ENCODE measurements at regions not wholly inside any gene's neighbourhood (a gene's known extent, or its start where the extent isn't known, plus 50 kb on each side); places are given as distances from the start of the nearest gene placed in this dataset.
"Not testable (repeated sequence)": the region's sequence is repeated elsewhere in the genome, so short reads cannot be mapped to it uniquely, and the experiment has no call there.

DNA sequence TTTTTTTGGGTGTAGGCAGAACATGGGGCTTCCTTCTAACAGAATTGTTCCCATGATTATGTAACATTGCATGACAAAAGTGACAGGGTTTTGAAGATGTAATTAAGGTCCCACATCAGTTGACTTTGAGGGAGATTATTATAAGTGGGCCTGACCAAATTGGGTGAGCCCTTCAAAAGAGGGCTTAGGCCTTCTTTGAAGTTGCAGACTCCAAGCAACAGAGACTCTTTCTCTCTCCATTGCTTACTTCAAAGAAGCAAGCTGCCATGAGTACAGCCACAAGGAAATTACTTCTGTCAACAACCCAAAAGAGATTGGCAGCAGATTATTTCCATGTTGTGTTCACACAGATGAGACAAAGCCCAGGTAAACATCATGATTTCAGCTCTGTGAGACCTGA is 348.2 kb downstream of the PDCD6IP start:
- Mint-ChIP-seq H3K4me3 (no peak overlapping the region), H3K9me3 (peaks cover 5% of the 10 kb centered on the region), H3K27ac (no peak overlapping the region), H3K36me3 (no peaks in the 10 kb centered on the region), H3K27me3 (peaks cover 6% of the 10 kb centered on the region), H3K4me1 (no peaks in the 10 kb centered on the region)

DNA sequence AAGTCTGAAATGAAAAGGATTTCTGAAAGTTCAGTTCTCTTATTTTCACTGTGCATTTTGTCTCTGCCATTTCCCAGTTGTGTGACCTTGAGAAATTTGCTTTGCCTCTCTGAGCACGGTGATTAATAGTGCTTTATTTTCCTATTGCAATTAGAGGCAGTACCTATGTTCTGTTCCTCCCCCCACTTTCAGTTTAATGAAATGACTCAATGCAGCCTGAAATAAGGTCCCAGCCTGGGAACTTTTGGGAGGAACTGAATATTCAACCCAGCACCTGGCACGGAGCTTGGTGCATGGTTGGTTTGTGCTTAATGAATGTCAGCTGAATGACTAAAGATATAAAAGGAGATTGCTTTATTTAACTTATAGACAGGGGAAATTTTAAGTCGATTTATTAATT is 352.6 kb downstream of the PDCD6IP start:
- H3K9me3 Mint-ChIP-seq, result peaks cover 5% of the 10 kb centered on the region
- H3K4me1 Mint-ChIP-seq, result no peaks in the 10 kb centered on the region
- no peaks in the 10 kb centered on the region for H3K36me3 Mint-ChIP-seq
- no peak overlapping the region for H3K4me3 Mint-ChIP-seq
- no peak overlapping the region for H3K27ac Mint-ChIP-seq
- H3K27me3 Mint-ChIP-seq, result no peaks in the 10 kb centered on the region

DNA sequence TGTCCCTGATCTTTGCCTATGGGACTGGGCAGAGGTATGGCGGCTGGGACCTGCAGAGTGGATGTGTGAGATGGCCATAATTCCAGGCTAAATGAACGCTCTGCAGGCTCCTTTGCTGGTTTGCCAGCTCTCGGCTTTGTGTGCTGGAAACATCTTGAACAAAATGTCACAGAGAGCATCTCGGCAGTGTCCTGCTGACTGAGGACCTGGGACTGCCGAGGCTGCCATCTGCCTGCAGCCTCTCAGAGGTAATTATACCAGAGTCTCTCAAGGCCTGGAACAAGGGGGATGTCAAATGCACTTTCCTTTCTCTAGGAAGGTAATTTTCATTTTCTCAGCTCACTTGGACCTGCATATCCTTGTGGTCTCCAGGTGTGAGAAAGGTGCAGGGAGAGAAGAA is 354.2 kb downstream of the PDCD6IP start:
- peaks cover 5% of the 10 kb centered on the region for H3K9me3 Mint-ChIP-seq
- no peak overlapping the region for H3K4me3 Mint-ChIP-seq
- no peaks in the 10 kb centered on the region for H3K4me1 Mint-ChIP-seq
- H3K27me3 Mint-ChIP-seq, result no peaks in the 10 kb centered on the region
- H3K36me3 Mint-ChIP-seq, result no peaks in the 10 kb centered on the region
- H3K27ac Mint-ChIP-seq, result no peak overlapping the region

DNA sequence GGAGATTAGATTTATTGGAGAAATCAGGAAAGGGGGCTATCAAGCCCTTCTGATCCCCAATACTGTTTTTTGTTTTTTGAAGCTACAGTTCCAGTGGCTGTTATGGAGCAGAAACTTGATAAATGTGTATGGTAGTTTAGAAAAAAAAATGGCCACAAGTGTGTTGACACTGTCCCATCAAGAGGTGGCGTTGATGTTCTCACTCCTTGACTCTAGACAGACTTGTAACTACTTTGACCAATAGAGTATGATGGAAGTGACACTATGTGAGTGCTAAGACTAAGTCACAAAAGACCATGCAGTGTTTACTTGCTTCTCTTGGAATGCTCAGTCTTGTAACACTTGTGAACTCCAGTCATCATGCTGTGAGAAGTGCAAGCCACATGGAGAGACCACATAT is 356.7 kb downstream of the PDCD6IP start:
- Mint-ChIP-seq H3K27me3 (no peaks in the 10 kb centered on the region), H3K4me1 (no peaks in the 10 kb centered on the region), H3K4me3 (no peak overlapping the region), H3K27ac (no peak overlapping the region), H3K36me3 (no peaks in the 10 kb centered on the region), H3K9me3 (peaks cover 5% of the 10 kb centered on the region)

DNA sequence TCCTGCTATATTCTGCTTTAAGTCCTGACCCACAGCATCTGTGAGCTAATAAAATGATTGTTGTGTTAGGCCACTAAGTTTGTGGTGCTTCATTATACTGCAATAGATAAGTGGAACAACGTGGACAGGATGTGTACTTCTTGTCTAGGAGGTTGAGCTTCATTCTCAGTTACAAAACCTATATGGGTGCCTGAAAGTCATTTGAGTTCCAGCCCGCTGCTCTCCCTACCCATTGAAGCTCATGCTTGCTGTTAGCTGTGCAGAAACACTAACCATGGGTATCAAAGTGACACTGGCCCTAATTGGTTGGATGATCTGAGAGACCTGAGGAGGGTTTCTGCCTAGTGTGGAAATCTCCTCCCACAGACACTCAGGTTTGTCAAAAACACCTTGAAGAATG is 357.2 kb downstream of the PDCD6IP start:
- no peak overlapping the region for H3K27ac Mint-ChIP-seq
- no peaks in the 10 kb centered on the region for H3K36me3 Mint-ChIP-seq
- H3K9me3 Mint-ChIP-seq, result peaks cover 5% of the 10 kb centered on the region
- H3K4me1 Mint-ChIP-seq, result no peaks in the 10 kb centered on the region
- no peaks in the 10 kb centered on the region for H3K27me3 Mint-ChIP-seq
- no peak overlapping the region for H3K4me3 Mint-ChIP-seq

DNA sequence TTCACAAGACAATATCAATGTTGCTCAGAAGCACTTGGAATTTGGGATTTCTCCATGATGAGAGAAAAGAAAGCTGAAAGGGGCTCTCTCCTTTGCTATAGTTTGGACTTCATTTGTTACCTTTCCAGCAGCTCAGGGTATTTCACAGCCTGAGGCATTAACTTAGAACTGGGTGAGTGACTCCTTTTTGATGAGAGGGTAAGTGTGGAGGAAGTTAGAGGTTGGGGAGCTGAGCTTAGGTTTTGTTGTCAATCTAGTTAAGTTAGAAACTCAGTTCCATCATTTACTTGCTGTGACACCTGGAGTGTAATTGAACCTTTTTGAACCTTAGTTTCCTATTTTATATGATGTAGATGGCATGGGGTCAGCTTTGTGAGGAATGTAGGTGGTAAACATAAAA is 359.1 kb downstream of the PDCD6IP start:
- H3K9me3 Mint-ChIP-seq, result peaks cover 5% of the 10 kb centered on the region
- no peak overlapping the region for H3K4me3 Mint-ChIP-seq
- no peak overlapping the region for H3K27ac Mint-ChIP-seq
- no peaks in the 10 kb centered on the region for H3K36me3 Mint-ChIP-seq
- H3K27me3 Mint-ChIP-seq, result no peaks in the 10 kb centered on the region
- no peaks in the 10 kb centered on the region for H3K4me1 Mint-ChIP-seq

DNA sequence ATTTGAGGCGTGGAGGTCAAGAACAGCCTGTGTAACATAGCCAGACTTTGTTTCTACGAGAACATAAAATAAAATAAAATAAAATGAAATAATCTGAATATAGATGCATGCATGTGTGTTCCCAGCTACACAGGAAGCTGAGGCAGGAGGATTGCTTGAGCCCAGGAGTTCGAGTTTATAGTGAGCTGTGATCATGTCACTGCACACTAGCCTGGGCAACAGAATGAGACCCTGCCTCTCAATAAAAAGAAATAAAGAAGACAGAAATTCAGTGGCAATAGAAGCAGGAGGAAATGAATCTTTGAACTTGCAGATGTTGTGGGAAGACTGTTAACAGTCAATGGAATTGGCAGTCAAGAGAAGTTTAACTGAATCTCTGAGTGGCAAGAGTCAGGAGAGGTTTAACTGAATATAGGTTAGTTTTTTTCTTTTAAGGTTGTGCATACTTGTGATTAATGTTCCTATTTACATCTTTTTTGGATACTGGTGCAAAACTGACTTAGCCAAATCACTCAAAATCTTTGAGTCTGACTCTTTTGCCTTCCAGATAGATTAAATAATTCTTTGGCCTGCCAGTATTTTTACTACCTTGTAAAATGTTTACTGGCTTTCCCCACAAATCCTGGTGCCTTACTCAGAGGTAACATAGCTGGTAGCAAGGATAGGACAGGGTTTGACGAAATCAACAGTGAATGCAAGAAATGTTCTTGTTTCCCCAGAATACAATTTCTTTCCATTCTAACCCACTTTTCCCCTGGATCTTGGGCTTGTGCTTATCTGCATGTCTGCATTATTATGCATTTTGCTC is 361.4 kb downstream of the PDCD6IP start:
- Mint-ChIP-seq H3K4me1 (no peaks in the 10 kb centered on the region), H3K27me3 (no peaks in the 10 kb centered on the region), H3K4me3 (no peak overlapping the region), H3K9me3 (peaks cover under 1% of the 10 kb centered on the region), H3K36me3 (no peaks in the 10 kb centered on the region), H3K27ac (no peak overlapping the region)

DNA sequence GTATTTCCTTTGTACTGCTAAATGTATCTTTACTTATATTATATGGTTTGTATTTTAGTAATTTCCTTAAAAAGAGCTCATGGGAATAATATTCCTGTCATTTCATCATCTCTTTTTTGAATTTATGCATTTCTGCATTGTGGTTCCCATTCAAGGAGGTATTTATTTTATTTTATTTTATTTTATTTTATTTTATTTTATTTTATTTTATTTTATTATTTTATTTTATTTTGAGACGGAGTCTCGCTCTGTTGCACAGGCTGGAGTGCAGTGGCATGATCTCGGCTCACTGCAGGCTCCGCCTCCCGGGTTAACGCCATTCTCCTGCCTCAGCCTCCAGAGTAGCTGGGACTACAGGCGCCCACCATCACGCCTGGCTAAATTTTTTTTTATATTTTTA is 371.2 kb downstream of the PDCD6IP start:
- not testable (repeated sequence) for H3K27me3 Mint-ChIP-seq, H3K4me1 Mint-ChIP-seq, H3K4me3 Mint-ChIP-seq

DNA sequence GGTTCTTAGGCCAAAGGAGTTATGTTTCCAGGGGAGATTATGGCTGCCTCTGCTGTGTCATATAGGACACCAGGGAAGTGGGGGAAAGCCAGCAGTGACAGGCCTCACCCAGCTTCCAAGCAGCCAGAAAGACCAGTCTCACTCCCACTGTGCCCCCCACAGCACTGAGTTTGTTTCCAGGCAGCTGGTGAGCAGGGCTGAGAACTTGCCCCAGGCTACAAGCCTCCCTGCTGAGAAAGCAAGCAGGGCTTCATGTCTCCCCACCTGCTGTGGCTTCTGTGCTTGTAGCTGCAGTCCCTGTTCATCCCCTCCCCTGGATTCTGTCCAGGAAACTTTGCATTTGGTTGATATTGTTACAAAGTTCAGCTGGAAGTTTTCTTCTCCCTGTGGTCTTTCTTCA is 376.3 kb downstream of the PDCD6IP start:
- H3K9me3 Mint-ChIP-seq, result peaks cover 6% of the 10 kb centered on the region

More for the DNA sequence above, 371.2 kb downstream of the PDCD6IP start:
- H3K36me3 Mint-ChIP-seq, H3K27ac Mint-ChIP-seq: not testable (repeated sequence)
- peaks cover 18% of the 10 kb centered on the region for H3K9me3 Mint-ChIP-seq

DNA sequence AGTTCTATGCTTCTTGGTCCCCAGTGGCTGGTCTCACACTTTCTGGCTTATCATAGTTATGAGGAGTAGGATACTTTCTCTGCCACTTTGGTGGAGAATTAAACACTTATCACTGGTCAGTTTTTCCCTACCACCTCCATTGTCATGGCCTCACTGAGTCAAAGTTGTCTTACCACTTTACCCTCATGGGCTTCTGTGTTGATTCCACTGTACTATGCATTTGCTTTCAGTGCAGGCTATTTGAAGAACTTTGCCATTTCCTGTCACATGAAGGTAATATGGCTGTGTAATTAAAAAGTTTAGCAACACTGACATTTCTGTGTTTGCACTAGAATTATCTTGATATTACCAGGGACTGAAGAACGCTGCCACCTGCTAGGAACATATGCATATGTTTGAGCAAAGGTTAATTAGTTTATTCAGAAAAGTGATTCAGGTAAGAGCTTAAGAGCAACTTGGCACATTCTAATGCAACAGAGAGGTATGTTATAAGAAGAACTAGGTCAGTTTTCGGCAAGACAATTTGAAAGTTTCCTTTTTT is 377.3 kb downstream of the PDCD6IP start:
- no peaks in the 10 kb centered on the region for H3K36me3 Mint-ChIP-seq
- peaks cover 3% of the 10 kb centered on the region for H3K27me3 Mint-ChIP-seq
- no peak overlapping the region for H3K27ac Mint-ChIP-seq
- H3K9me3 Mint-ChIP-seq, result peaks cover 6% of the 10 kb centered on the region
- no peak overlapping the region for H3K4me3 Mint-ChIP-seq
- no peaks in the 10 kb centered on the region for H3K4me1 Mint-ChIP-seq

More for the DNA sequence above, 376.3 kb downstream of the PDCD6IP start:
- no peak overlapping the region for H3K27ac Mint-ChIP-seq
- no peaks in the 10 kb centered on the region for H3K36me3 Mint-ChIP-seq
- H3K4me3 Mint-ChIP-seq, result no peak overlapping the region
- no peaks in the 10 kb centered on the region for H3K4me1 Mint-ChIP-seq
- peaks cover 3% of the 10 kb centered on the region for H3K27me3 Mint-ChIP-seq

DNA sequence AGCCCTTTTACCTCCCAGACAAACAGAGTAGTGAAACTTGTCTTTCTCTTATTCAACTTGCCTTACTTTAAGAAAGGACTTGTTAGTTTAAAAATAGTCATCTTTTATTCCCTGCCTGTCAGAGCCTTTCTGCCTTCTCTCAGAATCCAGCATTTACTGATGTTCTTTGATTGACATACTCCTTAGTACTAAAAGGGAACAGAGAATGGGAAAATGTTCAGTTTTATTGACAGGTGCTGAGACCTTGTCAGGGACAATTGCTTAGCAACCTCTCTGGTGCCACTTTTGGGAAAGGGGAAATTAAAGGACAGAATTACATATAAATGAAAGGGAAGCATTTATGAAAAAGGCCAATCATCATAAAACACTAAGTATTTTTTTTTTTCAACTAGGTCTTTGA is 378.3 kb downstream of the PDCD6IP start:
- H3K27ac Mint-ChIP-seq, result no peak overlapping the region
- H3K36me3 Mint-ChIP-seq, result no peaks in the 10 kb centered on the region
- peaks cover 3% of the 10 kb centered on the region for H3K27me3 Mint-ChIP-seq
- H3K4me1 Mint-ChIP-seq, result no peaks in the 10 kb centered on the region
- no peak overlapping the region for H3K4me3 Mint-ChIP-seq
- peaks cover 6% of the 10 kb centered on the region for H3K9me3 Mint-ChIP-seq

DNA sequence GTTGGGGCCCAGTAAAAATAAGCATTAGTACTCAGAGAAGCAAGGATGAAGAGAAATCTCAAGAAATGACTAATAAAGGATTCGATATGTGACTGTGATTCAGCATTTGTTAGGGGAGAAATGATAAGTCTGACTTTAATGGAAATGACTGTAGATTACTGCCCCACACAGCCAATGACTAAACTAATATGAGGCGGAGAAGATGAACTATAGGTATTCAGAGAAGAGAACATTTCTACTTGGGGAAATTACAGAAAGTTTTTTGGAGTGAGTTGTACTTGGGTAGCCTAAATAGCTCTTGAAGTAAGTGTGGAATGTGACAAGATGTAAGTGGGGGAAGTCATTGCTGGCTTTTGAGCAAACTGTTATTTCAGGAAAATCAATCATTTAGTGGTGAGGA is 380.0 kb downstream of the PDCD6IP start:
- H3K27ac Mint-ChIP-seq, result no peak overlapping the region
- H3K4me3 Mint-ChIP-seq, result no peak overlapping the region
- H3K4me1 Mint-ChIP-seq, result no peaks in the 10 kb centered on the region
- no peaks in the 10 kb centered on the region for H3K36me3 Mint-ChIP-seq
- H3K9me3 Mint-ChIP-seq, result peaks cover 6% of the 10 kb centered on the region
- H3K27me3 Mint-ChIP-seq, result peaks cover 3% of the 10 kb centered on the region

DNA sequence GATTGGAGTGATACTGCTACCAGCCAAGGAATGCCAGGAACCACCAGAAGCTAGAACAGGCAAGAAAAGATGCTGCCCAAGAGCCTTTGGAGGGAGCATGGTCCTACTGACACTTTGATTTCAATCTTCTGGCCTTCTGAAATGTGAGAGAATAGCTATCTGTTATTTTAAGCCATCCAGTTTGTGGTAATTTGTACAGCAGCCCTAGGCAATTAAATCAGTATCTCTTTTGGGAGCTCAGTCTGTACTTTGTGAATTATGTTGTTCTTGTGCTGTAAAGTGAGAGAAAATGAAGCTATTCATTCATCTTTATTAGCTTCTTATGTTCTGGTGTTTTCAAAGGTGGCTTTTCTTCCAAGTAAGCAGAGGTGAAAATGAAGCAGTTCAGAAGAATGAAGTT is 381.3 kb downstream of the PDCD6IP start:
- H3K4me1 Mint-ChIP-seq, result no peaks in the 10 kb centered on the region

DNA sequence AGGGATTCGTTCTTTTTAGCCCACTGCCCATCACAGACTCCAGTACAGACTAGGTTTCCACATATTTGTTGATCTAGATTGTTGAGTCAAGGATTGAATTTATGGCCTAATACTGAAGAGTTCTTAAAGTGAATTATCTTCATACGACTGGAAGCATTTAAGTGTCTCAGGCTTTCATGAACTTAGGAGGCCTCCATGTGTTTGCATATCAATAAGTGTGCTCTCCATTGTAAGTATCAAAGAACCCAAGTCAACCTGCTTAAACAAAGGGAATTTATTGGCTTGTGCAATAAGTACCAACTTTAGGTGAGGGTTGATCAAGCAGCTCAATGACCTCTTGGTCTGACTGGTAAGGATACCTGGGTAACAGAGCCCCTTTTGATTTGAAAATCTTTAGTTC is 382.1 kb downstream of the PDCD6IP start:
- Mint-ChIP-seq H3K27ac (no peak overlapping the region), H3K27me3 (peaks cover 2% of the 10 kb centered on the region), H3K36me3 (no peaks in the 10 kb centered on the region), H3K9me3 (no peaks in the 10 kb centered on the region), H3K4me3 (no peak overlapping the region), H3K4me1 (no peaks in the 10 kb centered on the region)

More for the DNA sequence above, 381.3 kb downstream of the PDCD6IP start:
- Mint-ChIP-seq H3K9me3 (no peaks in the 10 kb centered on the region), H3K4me3 (no peak overlapping the region), H3K36me3 (no peaks in the 10 kb centered on the region), H3K27ac (no peak overlapping the region), H3K27me3 (peaks cover 2% of the 10 kb centered on the region)

DNA sequence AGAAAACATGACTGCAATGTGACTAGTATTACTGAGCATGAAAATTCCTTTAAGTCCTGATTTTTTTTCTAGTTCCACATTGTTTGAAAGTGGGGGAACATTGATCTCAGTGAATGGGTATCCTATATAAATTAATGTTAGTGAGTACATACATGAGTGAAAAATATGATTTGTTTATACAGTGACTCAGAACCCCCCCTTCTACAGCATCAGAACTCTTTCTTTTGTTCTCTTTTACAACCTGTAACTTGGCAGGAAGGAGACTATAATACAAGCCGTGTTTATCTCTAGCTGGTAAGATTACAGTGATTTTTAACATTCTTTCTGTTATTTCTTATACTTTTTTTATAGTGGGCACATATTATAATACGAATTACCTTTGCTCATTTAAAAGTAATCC is 384.7 kb downstream of the PDCD6IP start:
- Mint-ChIP-seq H3K27me3 (peaks cover 2% of the 10 kb centered on the region), H3K4me3 (no peak overlapping the region), H3K27ac (no peak overlapping the region), H3K9me3 (no peaks in the 10 kb centered on the region), H3K36me3 (no peaks in the 10 kb centered on the region), H3K4me1 (no peaks in the 10 kb centered on the region)

DNA sequence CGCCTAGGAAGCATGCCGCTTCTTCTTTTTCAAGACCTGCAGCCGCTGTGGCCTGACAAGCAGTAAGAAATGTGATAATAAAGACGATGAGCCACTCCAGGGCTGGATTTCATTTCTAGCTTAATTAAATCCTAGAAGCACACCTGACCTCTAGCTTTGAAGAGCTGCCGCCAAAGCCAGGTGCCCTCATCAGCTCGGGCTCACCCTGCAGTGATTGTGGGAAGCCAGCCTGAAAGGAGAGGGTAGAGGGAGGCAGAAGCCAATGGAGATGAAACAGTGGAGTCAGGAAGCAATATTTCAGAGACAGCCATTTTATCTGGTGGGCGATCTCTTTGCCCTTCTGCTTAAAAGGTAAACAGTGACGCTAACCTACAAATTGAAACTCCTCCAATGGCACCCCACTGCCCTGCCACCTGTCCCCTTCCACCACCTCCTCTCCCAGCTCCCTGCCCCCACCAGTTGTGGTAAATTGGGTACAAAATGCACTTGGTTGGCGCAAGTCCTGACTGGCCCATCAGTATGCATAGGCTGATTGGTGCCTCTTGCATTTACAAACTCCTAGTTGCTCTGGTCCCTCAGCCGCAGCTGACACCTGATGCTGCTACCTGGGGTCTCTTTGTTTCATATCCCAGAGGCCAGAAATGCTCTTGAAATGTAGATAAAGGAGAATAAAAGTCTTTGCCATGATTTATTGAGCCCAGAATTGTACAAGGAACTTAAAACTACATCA is 385.3 kb downstream of the PDCD6IP start:
- H3K27ac Mint-ChIP-seq, result no peak overlapping the region
- no peaks in the 10 kb centered on the region for H3K9me3 Mint-ChIP-seq
- no peaks in the 10 kb centered on the region for H3K36me3 Mint-ChIP-seq
- H3K4me1 Mint-ChIP-seq, result no peaks in the 10 kb centered on the region
- H3K27me3 Mint-ChIP-seq, result no peaks in the 10 kb centered on the region
- no peak overlapping the region for H3K4me3 Mint-ChIP-seq

Data from activated naive CD4-positive, alpha-beta T cell treated with anti-CD3 and anti-CD28 coated beads, Interleukin-2, amount 50 U/mL, for 24 hours (primary cell).